ENCODE measurements at regions not wholly inside any gene's neighbourhood (a gene's known extent, or its start where the extent isn't known, plus 50 kb on each side); places are given as distances from the start of the nearest gene placed in this dataset.

GRCh38 chr18:7415081-7415894 is 151.8 kb upstream of the PTPRM start:
- no peak for DNase-seq (ENCODE audit: low spot score)

GRCh38 chr18:7417727-7418126 is 149.4 kb upstream of the PTPRM start:
- peak; percentile 68 for DNase-seq (ENCODE audit: low spot score)

GRCh38 chr18:7429831-7430230 is 137.3 kb upstream of the PTPRM start:
- no peak for DNase-seq (ENCODE audit: low spot score)

- no peak for DNase-seq (ENCODE audit: low spot score)
Measured at GRCh38 chr18:7436166-7436565, 130.9 kb upstream of the PTPRM start.

- DNase-seq (ENCODE audit: low spot score), result no peak
Measured at GRCh38 chr18:7437870-7438269, 129.2 kb upstream of the PTPRM start.

- DNase-seq (ENCODE audit: low spot score), result no peak
Measured at GRCh38 chr18:7438646-7439045, 128.5 kb upstream of the PTPRM start.

GRCh38 chr18:7447318-7448028 is 119.6 kb upstream of the PTPRM start:
- DNase-seq (ENCODE audit: low spot score), result no peak

- peak; percentile 23 for DNase-seq (ENCODE audit: low spot score)
Measured at GRCh38 chr18:7452331-7452730, 114.8 kb upstream of the PTPRM start.

- DNase-seq (ENCODE audit: low spot score), result no peak
Measured at GRCh38 chr18:7454429-7454828, 112.7 kb upstream of the PTPRM start.

- no peak for DNase-seq (ENCODE audit: low spot score)
Measured at GRCh38 chr18:7456376-7456775, 110.7 kb upstream of the PTPRM start.

- no peak for DNase-seq (ENCODE audit: low spot score)
Measured at GRCh38 chr18:7457262-7457661, 109.9 kb upstream of the PTPRM start.

GRCh38 chr18:7458884-7459283 is 108.2 kb upstream of the PTPRM start:
- no peak for DNase-seq (ENCODE audit: low spot score)

- DNase-seq (ENCODE audit: low spot score), result no peak
Measured at GRCh38 chr18:7459851-7460770, 107.0 kb upstream of the PTPRM start.

GRCh38 chr18:7464245-7464966 is 102.7 kb upstream of the PTPRM start:
- DNase-seq (ENCODE audit: low spot score), result no peak

- no peak for DNase-seq (ENCODE audit: low spot score)
Measured at GRCh38 chr18:7466190-7466589, 100.9 kb upstream of the PTPRM start.

GRCh38 chr18:7467708-7468466 is 99.2 kb upstream of the PTPRM start:
- DNase-seq (ENCODE audit: low spot score), result peak; percentile 28

GRCh38 chr18:7470101-7470500 is 97.0 kb upstream of the PTPRM start:
- DNase-seq (ENCODE audit: low spot score), result no peak

GRCh38 chr18:7470503-7470902 is 96.6 kb upstream of the PTPRM start:
- DNase-seq (ENCODE audit: low spot score), result no peak

GRCh38 chr18:7476386-7476785 is 90.7 kb upstream of the PTPRM start:
- DNase-seq (ENCODE audit: low spot score), result no peak

- no peak for DNase-seq (ENCODE audit: low spot score)
Measured at GRCh38 chr18:7479756-7480155, 87.4 kb upstream of the PTPRM start.

- no peak for DNase-seq (ENCODE audit: low spot score)
Measured at GRCh38 chr18:7480879-7481278, 86.2 kb upstream of the PTPRM start.

Measured in A172 (cell line).